ENCODE measurements at regions not wholly inside any gene's neighbourhood (a gene's known extent, or its start where the extent isn't known, plus 50 kb on each side); places are given as distances from the start of the nearest gene placed in this dataset.

DNA sequence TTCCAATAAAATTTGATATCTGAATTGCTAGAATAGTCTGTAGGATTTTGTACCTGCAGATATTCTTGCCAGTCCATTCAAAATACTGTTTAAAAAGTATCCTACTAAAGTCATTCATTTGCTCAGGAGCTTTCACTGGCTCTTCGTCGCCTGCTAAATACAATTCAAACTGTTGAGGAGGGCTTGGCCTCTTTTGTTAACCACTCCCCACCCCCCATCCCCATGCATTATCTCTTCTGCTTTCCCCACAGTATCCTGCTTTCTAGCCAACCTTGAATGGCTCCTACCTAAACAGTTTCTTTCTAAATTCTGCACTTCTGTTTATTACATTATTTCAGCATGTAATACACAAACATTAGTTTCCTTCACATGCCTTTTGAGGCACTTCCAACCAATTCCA is 230.8 kb downstream of the CPE start:
- no peak for TF ChIP-seq CTCF (IDR thresholded peaks at IDR 0.05)
- no peak for TF ChIP-seq POLR2A (IDR thresholded peaks at IDR 0.05; ENCODE audit: low read depth)
- TF ChIP-seq EP300 (IDR thresholded peaks at IDR 0.05), result no peak
